ENCODE measurements at regions not wholly inside any gene's neighbourhood (a gene's known extent, or its start where the extent isn't known, plus 50 kb on each side); places are given as distances from the start of the nearest gene placed in this dataset.

DNA sequence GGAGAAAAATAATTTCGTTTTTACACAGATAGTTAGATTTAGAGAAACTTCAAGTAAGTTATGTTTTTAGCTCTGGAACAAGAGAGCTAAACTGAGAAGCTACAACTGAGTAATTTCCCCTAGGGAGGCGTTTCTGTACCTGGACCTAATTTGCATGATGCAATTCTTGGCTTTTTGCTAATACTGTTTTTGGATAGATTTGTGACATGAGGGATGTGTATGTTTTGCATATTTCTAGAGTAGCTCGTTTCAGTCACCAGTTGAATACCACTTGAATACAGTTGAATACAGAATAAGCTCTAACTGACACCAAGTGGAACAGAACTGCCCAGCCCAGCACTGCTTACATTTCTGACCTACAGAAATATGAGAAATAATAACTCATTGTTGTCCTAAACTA lies 1227.9 kb upstream of the SPRY2 start:
- BruUV-seq (replicated peaks): no TSS peak
- Mint-ChIP-seq H3K36me3 (ENCODE audit: insufficient read depth, unreplicated experiment) (no peaks in the 10 kb centered on the region), H3K27me3 (ENCODE audit: insufficient read depth, unreplicated experiment) (no peaks in the 10 kb centered on the region), H3K4me3 (ENCODE audit: unreplicated experiment) (no peak overlapping the region), H3K27ac (ENCODE audit: low read depth, unreplicated experiment) (no peak overlapping the region), H3K4me1 (ENCODE audit: insufficient read depth, unreplicated experiment) (no peaks in the 10 kb centered on the region), H3K9me3 (ENCODE audit: unreplicated experiment) (no peaks in the 10 kb centered on the region)
- ChIA-PET CTCF (interaction anchor here (0.7 kb wide), 1 partner anchor 1838 kb away, joined by 4 read pairs; no protein-coding TSS in a partner anchor), POLR2A (no interaction called here)
- TF ChIP-seq, protein P1, sequence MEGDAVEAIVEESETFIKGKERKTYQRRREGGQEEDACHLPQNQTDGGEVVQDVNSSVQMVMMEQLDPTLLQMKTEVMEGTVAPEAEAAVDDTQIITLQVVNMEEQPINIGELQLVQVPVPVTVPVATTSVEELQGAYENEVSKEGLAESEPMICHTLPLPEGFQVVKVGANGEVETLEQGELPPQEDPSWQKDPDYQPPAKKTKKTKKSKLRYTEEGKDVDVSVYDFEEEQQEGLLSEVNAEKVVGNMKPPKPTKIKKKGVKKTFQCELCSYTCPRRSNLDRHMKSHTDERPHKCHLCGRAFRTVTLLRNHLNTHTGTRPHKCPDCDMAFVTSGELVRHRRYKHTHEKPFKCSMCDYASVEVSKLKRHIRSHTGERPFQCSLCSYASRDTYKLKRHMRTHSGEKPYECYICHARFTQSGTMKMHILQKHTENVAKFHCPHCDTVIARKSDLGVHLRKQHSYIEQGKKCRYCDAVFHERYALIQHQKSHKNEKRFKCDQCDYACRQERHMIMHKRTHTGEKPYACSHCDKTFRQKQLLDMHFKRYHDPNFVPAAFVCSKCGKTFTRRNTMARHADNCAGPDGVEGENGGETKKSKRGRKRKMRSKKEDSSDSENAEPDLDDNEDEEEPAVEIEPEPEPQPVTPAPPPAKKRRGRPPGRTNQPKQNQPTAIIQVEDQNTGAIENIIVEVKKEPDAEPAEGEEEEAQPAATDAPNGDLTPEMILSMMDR (IDR thresholded peaks at IDR 0.05; ENCODE audit: unreplicated experiment): no peak
- no peak for DNase-seq (ENCODE audit: unreplicated experiment)
- intact Hi-C loops (cut with micrococcal nuclease): no loop called here

- H3K36me3 Mint-ChIP-seq (ENCODE audit: insufficient read depth, unreplicated experiment): no peaks in the 10 kb centered on the region
Observed at GRCh38 chr13:81565849-81566248, 1224.9 kb upstream of the SPRY2 start.

GRCh38 chr13:81563091-81563490 lies 1222.2 kb upstream of the SPRY2 start:
- Mint-ChIP-seq H3K9me3 (ENCODE audit: unreplicated experiment) (no peaks in the 10 kb centered on the region), H3K27me3 (ENCODE audit: insufficient read depth, unreplicated experiment) (no peaks in the 10 kb centered on the region), H3K27ac (ENCODE audit: low read depth, unreplicated experiment) (no peak overlapping the region), H3K36me3 (ENCODE audit: insufficient read depth, unreplicated experiment) (no peaks in the 10 kb centered on the region), H3K4me3 (ENCODE audit: unreplicated experiment) (no peak overlapping the region), H3K4me1 (ENCODE audit: insufficient read depth, unreplicated experiment) (no peaks in the 10 kb centered on the region)
- no peak for DNase-seq (ENCODE audit: unreplicated experiment)
- TF ChIP-seq, protein P1 (IDR thresholded peaks at IDR 0.05; ENCODE audit: unreplicated experiment): no peak
- intact Hi-C loops (cut with micrococcal nuclease): no loop called here
- CTCF ChIA-PET: interaction anchor here (0.5 to 1.4 kb wide), 3 partner anchors 9 to 22 kb away, joined by 4 to 5 read pairs (median 5); no protein-coding TSS in a partner anchor
- no TSS peak for BruUV-seq (replicated peaks)
- POLR2A ChIA-PET: no interaction called here

More at GRCh38 chr13:81565849-81566248, 1224.9 kb upstream of the SPRY2 start:
- no peak for DNase-seq (ENCODE audit: unreplicated experiment)
- BruUV-seq (replicated peaks): no TSS peak
- Mint-ChIP-seq H3K4me1 (ENCODE audit: insufficient read depth, unreplicated experiment) (no peaks in the 10 kb centered on the region), H3K4me3 (ENCODE audit: unreplicated experiment) (no peak overlapping the region), H3K9me3 (ENCODE audit: unreplicated experiment) (no peaks in the 10 kb centered on the region), H3K27ac (ENCODE audit: low read depth, unreplicated experiment) (no peak overlapping the region), H3K27me3 (ENCODE audit: insufficient read depth, unreplicated experiment) (no peaks in the 10 kb centered on the region)
- TF ChIP-seq, protein P1 (IDR thresholded peaks at IDR 0.05; ENCODE audit: unreplicated experiment): no peak
- CTCF ChIA-PET: interaction anchor here (1.6 kb wide), 1 partner anchor 25 kb away, joined by 3 read pairs; no protein-coding TSS in a partner anchor
- intact Hi-C loops (cut with micrococcal nuclease): no loop called here
- POLR2A ChIA-PET: no interaction called here

DNA sequence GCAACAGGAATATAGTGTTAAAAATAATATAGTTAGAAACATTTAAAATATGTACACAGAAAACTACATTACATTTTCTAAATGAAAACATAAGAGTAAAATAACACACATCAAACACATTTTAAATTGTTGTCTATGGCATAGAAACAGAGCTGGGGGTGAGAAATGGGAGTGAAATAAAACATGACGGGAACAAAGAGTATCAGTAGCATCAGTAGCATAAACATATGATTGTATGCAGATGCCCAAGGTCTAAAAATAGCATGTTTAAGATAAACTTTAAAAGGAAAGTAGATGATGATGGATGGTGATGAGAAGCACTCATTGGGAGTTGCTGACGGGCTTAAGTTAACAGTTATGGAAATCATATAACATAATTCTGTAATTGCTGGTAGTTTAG lies 1221.7 kb upstream of the SPRY2 start:
- no peak overlapping the region for H3K4me3 Mint-ChIP-seq (ENCODE audit: unreplicated experiment)
- ChIA-PET POLR2A (no interaction called here), CTCF (interaction anchor here (1.3 to 1.4 kb wide), 2 partner anchors 9 to 21 kb away, joined by 4 to 5 read pairs; no protein-coding TSS in a partner anchor)
- no peak overlapping the region for H3K27ac Mint-ChIP-seq (ENCODE audit: low read depth, unreplicated experiment)
- H3K27me3 Mint-ChIP-seq (ENCODE audit: insufficient read depth, unreplicated experiment): no peaks in the 10 kb centered on the region
- no peak for DNase-seq (ENCODE audit: unreplicated experiment)
- no peaks in the 10 kb centered on the region for H3K4me1 Mint-ChIP-seq (ENCODE audit: insufficient read depth, unreplicated experiment)
- intact Hi-C loops (cut with micrococcal nuclease): no loop called here
- BruUV-seq (replicated peaks): no TSS peak
- no peaks in the 10 kb centered on the region for H3K9me3 Mint-ChIP-seq (ENCODE audit: unreplicated experiment)
- H3K36me3 Mint-ChIP-seq (ENCODE audit: insufficient read depth, unreplicated experiment): no peaks in the 10 kb centered on the region
- TF ChIP-seq, protein P1 (IDR thresholded peaks at IDR 0.05; ENCODE audit: unreplicated experiment): no peak
